Bronchial epithelial cell (primary cell): ENCODE measurements at regions not wholly inside any gene's neighbourhood (a gene's known extent, or its start where the extent isn't known, plus 50 kb on each side); places are given as distances from the start of the nearest gene placed in this dataset.

Source experiments
- DNase-seq: peaks from one replicate; pipeline ENCODE4 v3.0.0-alpha.2; 2010; ENCODE audit warnings: low read depth
- FAIRE-seq: peaks from 2 replicates; lab custom pipeline; 2011; peaks lifted over from hg19 to GRCh38; lab: Jason Lieb, UNC
- H3K27me3 ChIP-seq: 2 replicates; pipeline ENCODE4 v1.5.1; 2011; ENCODE audit warnings: low read length; ENCODE audit not compliant: control insufficient read depth, insufficient read depth
- H3K36me3 ChIP-seq: 2 replicates; pipeline ENCODE4 v1.5.1; 2011; ENCODE audit warnings: low read length; ENCODE audit not compliant: control insufficient read depth, insufficient read depth
- H3K4me3 ChIP-seq: 2 replicates; pipeline ENCODE4 v1.5.1; 2011; ENCODE audit warnings: mild to moderate bottlenecking, low read depth, low read length, control low read depth
- CTCF ChIP-seq: IDR thresholded peaks from 2 replicates; pipeline ENCODE4 v1.5.1; 2011; ENCODE audit warnings: mild to moderate bottlenecking, moderate library complexity, low read length, control low read depth, inconsistent platforms; ENCODE audit not compliant: insufficient read depth, severe bottlenecking

GRCh38 chr12:66898700-66899469 is 220.0 kb upstream of the GRIP1 start:
- Histone ChIP-seq H3K36me3 (no peaks in the 10 kb centered on the region), H3K27me3 (no peaks in the 10 kb centered on the region), H3K4me3 (no peak overlapping the region)
- no peak for TF ChIP-seq CTCF
- no peak for DNase-seq
- peak; percentile 7 for FAIRE-seq

DNA sequence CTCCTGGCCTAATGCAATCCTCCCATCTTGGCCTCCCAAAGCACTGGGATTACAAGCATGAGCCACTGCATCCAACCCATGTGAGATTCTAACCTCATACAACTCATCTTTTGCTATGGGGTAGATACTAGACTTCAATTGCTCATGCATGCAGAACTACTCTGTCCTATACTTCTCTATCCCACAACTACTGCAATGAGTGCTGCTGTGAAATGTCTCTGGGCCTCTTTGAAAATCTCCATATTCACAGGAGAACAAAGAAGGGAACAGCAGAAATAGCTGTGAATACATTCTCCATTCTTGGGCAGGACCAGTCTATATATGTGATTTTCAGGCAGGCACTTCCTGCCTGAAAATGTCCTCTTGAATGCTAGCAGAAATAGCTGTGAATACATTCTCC is 220.7 kb upstream of the GRIP1 start:
- FAIRE-seq (no peak), DNase-seq (no peak)
- no peaks in the 10 kb centered on the region for H3K36me3 ChIP-seq
- no peaks in the 10 kb centered on the region for H3K27me3 ChIP-seq
- TF ChIP-seq CTCF, result no peak
- H3K4me3 ChIP-seq, result no peak overlapping the region

DNA sequence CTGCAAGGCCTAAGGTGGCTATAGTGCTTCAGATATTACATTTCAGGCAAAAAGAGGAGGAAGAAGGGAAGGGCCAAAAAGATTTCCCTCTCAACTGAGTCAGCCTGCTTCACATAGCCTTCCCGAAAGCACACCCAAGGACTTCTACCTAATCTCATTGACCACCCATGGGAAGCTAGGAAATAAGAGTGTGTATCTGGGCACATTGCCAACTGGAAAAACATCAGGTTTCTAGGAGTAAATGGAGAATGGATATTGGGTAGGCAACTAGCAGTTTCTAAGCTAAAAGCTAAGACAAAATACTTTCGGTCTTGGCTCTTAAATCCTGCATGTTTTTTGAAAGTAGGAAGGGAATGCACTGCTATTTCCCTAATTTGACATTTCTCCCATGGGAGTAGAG is 221.7 kb upstream of the GRIP1 start:
- DNase-seq (no peak), FAIRE-seq (no peak)
- no peak overlapping the region for H3K4me3 ChIP-seq

GRCh38 chr12:66901138-66901932 is 222.5 kb upstream of the GRIP1 start:
- no peak for FAIRE-seq
- no peak for TF ChIP-seq CTCF
- peak; percentile 52 for DNase-seq
- Histone ChIP-seq H3K27me3 (no peaks in the 10 kb centered on the region), H3K4me3 (no peak overlapping the region), H3K36me3 (no peaks in the 10 kb centered on the region)

More for the DNA sequence above, 221.7 kb upstream of the GRIP1 start:
- Histone ChIP-seq H3K27me3 (no peaks in the 10 kb centered on the region), H3K36me3 (no peaks in the 10 kb centered on the region)
- no peak for TF ChIP-seq CTCF

GRCh38 chr12:66902020-66902419 is 223.1 kb upstream of the GRIP1 start:
- DNase-seq, result no peak
- Histone ChIP-seq H3K27me3 (no peaks in the 10 kb centered on the region), H3K36me3 (no peaks in the 10 kb centered on the region), H3K4me3 (no peak overlapping the region)
- no peak for TF ChIP-seq CTCF
- no peak for FAIRE-seq
